ENCODE measurements at regions not wholly inside any gene's neighbourhood (a gene's known extent, or its start where the extent isn't known, plus 50 kb on each side); places are given as distances from the start of the nearest gene placed in this dataset.
"Not testable (repeated sequence)": the region's sequence is repeated elsewhere in the genome, so short reads cannot be mapped to it uniquely, and the experiment has no call there.

DNA sequence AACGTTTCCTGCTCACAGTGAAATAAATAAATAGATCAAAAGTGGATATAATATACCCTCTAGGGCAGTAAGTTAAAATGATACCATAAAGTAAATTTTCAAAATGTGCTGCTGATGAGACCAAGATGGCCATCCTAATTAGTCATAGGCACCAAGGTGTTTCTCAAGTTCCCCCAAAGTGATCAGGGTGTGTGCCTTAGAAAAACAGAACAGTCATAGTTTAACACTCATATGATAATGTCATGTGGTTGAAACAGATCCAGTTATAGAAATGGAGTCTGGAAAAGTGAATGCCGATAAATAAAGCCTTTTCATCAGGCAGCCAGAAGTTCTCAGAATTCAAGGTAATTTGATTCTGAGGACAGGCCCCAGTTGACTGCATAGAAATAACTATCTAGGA is 161.5 kb upstream of the CDKN2B start:
- DNase-seq = no peak

GRCh38 chr9:22170990-22171670 is 162.0 kb upstream of the CDKN2B start:
- no peak for DNase-seq

DNA sequence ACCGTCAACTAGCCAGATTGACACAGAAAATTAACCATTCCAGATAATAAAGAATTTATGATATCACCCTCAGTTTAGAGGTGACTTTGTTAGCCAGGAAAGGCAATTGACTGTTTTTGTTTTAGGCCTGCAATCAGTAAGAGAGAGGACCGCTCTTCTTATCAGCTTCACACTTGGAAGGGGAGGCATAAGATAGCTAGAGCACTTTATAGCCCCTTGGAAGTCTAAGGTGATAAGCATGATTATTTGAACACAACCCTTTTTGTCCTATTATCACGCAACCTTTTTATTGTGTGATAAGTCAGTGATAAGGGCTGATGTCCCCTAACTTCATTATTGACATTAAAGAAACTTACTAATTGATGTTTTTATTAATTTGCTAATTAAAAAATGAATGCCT is 162.6 kb upstream of the CDKN2B start:
- DNase-seq = no peak

GRCh38 chr9:22173908-22174307 is 164.8 kb upstream of the CDKN2B start:
- DNase-seq = no peak

GRCh38 chr9:22175972-22176545 is 167.0 kb upstream of the CDKN2B start:
- no peak for DNase-seq

- not testable (repeated sequence) for DNase-seq
Observed at GRCh38 chr9:22181021-22181420, 171.9 kb upstream of the CDKN2B start.

GRCh38 chr9:22189471-22189870 is 180.4 kb upstream of the CDKN2B start:
- no peak for DNase-seq

- peak; percentile 44 for DNase-seq
Observed at GRCh38 chr9:22197000-22197399, 187.9 kb upstream of the CDKN2B start.

GRCh38 chr9:22198681-22199080 is 189.6 kb upstream of the CDKN2B start:
- no peak for DNase-seq

- no peak for DNase-seq
Observed at GRCh38 chr9:22201256-22201655, 192.2 kb upstream of the CDKN2B start.

DNA sequence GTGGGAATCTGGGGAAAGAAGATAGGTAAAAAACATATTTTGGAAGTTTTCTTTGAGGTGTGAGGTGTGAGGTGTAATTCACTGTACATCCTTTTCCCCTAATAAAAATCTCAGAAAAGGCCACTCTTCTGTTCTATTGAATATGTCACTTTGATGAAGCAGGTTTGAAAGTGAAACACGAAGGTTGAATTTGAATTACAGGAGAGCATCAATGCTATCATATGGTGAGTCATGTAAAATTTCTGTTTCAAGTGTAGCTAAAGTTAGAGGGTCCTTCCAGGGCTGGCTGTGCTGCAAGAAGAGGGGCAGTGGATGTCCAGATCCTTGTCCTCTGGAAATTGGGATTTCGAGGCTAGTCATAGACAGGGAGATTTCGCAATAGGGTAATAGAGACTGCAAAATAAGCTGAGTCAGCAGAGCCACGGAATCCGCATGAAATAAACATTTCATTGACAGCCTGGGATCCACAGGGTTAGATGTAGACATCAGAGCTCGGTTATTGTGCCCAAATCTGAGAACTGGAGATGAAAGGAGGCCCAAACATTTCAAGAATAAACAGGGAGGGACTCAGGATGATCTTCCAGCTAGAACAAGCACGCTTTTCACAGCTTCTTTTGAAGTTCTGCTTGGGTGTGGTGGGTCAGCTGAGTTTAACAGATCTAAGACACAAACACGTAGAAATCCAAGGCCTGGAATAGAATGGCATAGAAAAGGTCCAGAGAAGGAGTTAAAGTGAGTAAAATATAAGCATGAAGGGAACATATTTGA is 194.4 kb upstream of the CDKN2B start:
- no peak for DNase-seq

GRCh38 chr9:22204240-22204639 is 195.1 kb upstream of the CDKN2B start:
- no peak for DNase-seq

DNA sequence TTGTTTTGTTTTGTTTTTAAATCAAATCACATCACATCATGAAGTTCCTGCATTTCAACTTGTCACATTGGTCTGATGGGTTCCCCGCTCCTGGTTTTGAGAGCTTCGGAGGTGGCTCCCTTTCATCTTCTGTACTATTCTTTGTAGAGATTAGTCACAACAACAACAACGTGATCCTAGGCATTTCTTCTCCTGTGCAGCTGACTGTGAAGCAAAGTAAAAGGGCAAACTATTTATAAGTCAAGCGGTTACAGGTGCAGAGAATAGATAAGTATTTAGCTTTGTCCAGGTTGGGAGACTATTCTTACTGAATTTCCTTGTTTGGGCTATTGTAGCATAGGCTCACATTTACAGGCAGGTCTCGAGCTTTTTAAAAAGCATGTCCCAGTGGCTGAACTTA is 197.7 kb upstream of the CDKN2B start:
- DNase-seq = no peak

GRCh38 chr9:22208846-22209585 is 199.9 kb upstream of the CDKN2B start:
- no peak for DNase-seq

- DNase-seq = no peak
Observed at GRCh38 chr9:22210262-22210661, 201.2 kb upstream of the CDKN2B start.

GRCh38 chr9:22210936-22211335 is 201.8 kb upstream of the CDKN2B start:
- DNase-seq = no peak

DNA sequence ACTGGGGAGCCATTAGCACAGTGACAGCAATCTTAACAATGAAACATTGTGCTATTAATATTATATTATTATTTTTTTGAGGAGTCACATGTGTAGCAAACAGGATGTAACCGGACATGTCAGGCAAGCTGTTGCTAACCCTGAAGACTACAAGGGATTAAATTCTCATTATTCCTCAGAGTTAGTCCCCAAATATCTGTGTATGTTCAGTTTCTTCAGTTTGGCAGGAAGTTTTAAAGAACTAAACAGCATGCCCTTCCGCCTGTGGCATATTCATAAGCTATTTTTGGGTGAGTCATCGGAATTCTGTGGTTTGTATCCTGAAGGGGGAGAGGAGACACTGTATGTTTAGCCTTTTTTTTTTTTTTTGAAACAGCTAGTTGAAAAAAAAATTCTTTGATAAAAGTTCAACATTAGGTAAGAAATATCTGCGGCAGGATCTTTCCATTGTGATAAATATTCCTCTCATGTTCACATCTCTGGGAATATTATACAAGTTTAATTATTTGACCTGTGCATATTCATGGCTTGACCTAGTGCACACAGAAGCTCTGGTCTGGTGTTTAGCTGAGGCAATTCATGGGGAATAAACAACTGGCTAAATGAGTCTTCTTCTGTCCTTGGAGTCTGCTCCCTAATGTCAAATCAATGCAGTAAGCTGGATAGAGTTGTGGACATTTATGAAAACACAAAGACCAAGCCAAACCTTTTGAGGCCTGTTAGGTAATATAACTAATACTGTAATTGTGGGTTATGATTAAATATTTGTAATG is 202.7 kb upstream of the CDKN2B start:
- DNase-seq = no peak

GRCh38 chr9:22214021-22214420 is 204.9 kb upstream of the CDKN2B start:
- no peak for DNase-seq

- no peak for DNase-seq
Observed at GRCh38 chr9:22214497-22215031, 205.5 kb upstream of the CDKN2B start.

DNA sequence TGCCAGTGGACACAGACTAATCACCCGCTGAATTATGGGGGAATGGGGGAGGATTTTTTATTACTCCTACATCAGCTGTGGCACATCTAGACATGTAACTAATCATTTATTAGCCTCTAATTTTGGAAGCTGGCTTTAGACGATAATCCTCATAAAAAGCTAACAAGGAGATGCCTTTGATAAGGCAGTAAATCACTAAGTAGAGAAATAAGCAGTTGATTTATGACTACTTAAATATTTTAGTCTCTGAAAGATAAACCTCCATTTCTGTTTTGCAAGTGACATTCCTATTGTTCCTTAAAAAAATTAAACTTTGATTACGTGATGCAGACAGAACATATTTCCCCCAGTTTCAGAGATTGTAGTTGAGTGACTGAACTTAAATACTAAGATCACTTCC is 206.4 kb upstream of the CDKN2B start:
- DNase-seq = no peak

- DNase-seq = no peak
Observed at GRCh38 chr9:22216730-22217172, 207.6 kb upstream of the CDKN2B start.

- DNase-seq = no peak
Observed at GRCh38 chr9:22217254-22217653, 208.1 kb upstream of the CDKN2B start.

Data from CD4-positive, alpha-beta T cell treated with Interleukin-15 for 1 hour (primary cell).